ENCODE measurements at regions not wholly inside any gene's neighbourhood (a gene's known extent, or its start where the extent isn't known, plus 50 kb on each side); places are given as distances from the start of the nearest gene placed in this dataset.

DNA sequence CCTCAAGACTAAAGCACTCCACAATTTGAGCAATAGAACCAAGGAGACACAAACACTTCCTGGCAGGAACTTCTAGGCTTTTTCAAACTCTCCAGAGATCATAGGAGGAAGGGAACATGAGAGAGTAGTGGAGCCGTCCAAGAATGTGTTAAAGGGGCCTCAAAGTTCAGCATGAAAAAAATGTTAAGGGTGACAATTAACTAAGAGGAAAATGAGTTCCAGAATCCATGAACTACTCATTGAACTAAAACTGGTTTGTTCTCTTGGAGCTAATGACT lies 122.0 kb downstream of the WIF1 start:
- no peak for DNase-seq (ENCODE audit: low read depth)

All from amniotic epithelial cell (primary cell).